Nucleus accumbens (tissue), 56 donors: ENCODE measurements at regions not wholly inside any gene's neighbourhood (a gene's known extent, or its start where the extent isn't known, plus 50 kb on each side); places are given as distances from the start of the nearest gene placed in this dataset.

Experiments
- DNase-seq, 56 donors: peaks; one replicate each; lab custom pipeline; 2025; lab: John Stamatoyannopoulos, UW

GRCh38 chr13:50684366-50684765 lies 159.1 kb downstream of the DLEU7 start:
- peak in 21 of 56 donors; percentile 4 to 54 (median 21) for DNase-seq

GRCh38 chr13:50685491-50685890 lies 158.0 kb downstream of the DLEU7 start:
- DNase-seq: peak in 52 of 56 donors; percentile 5 to 86 (median 66)

GRCh38 chr13:50685956-50686355 lies 157.5 kb downstream of the DLEU7 start:
- no peak for DNase-seq

GRCh38 chr13:50686551-50686950 lies 156.9 kb downstream of the DLEU7 start:
- no peak for DNase-seq

GRCh38 chr13:50687545-50687944 lies 155.9 kb downstream of the DLEU7 start:
- DNase-seq: no peak

GRCh38 chr13:50690006-50690405 lies 153.5 kb downstream of the DLEU7 start:
- DNase-seq: no peak

GRCh38 chr13:50691176-50691680 lies 152.3 kb downstream of the DLEU7 start:
- DNase-seq: no peak

GRCh38 chr13:50691681-50692263 lies 151.7 kb downstream of the DLEU7 start:
- no peak for DNase-seq

GRCh38 chr13:50692396-50692915 lies 151.0 kb downstream of the DLEU7 start:
- DNase-seq: no peak

GRCh38 chr13:50693727-50694126 lies 149.8 kb downstream of the DLEU7 start:
- peak in 2 of 56 donors; percentile 6 to 25 for DNase-seq

- no peak for DNase-seq
These were observed 145.5 kb downstream of the DLEU7 start for GRCh38 chr13:50697746-50698539.

GRCh38 chr13:50699874-50700663 lies 143.4 kb downstream of the DLEU7 start:
- no peak for DNase-seq

- DNase-seq: no peak
These were observed 142.7 kb downstream of the DLEU7 start for GRCh38 chr13:50700664-50701305.

- no peak for DNase-seq
These were observed 142.0 kb downstream of the DLEU7 start for GRCh38 chr13:50701469-50701868.

- no peak for DNase-seq
These were observed 137.0 kb downstream of the DLEU7 start for GRCh38 chr13:50706505-50706904.

GRCh38 chr13:50707628-50708027 lies 135.9 kb downstream of the DLEU7 start:
- no peak for DNase-seq

GRCh38 chr13:50708461-50708860 lies 135.0 kb downstream of the DLEU7 start:
- no peak for DNase-seq

- no peak for DNase-seq
These were observed 134.4 kb downstream of the DLEU7 start for GRCh38 chr13:50709058-50709457.

- DNase-seq: no peak
These were observed 132.2 kb downstream of the DLEU7 start for GRCh38 chr13:50711131-50711815.

GRCh38 chr13:50711996-50712395 lies 131.5 kb downstream of the DLEU7 start:
- no peak for DNase-seq
